GM21576 (cell line): ENCODE measurements at regions not wholly inside any gene's neighbourhood (a gene's known extent, or its start where the extent isn't known, plus 50 kb on each side); places are given as distances from the start of the nearest gene placed in this dataset.
A peak's percentile ranks its signal among the peaks of the same experiment; 100 is the strongest.
"Not testable (repeated sequence)": the region's sequence is repeated elsewhere in the genome, so short reads cannot be mapped to it uniquely, and the experiment has no call there.

Experiments
- ATAC-seq: cut with Tn5 transposase; IDR thresholded peaks from one replicate; pipeline ENCODE4 v1.9.1; 2021; ENCODE audit warnings: mild to moderate bottlenecking, moderate library complexity; ENCODE audit not compliant: unreplicated experiment

- no peak for ATAC-seq
Measured at GRCh38 chr4:108415389-108415788, 205.0 kb upstream of the RPL34 start.

GRCh38 chr4:108411836-108412235, 208.5 kb upstream of the RPL34 start:
- ATAC-seq = no peak

DNA sequence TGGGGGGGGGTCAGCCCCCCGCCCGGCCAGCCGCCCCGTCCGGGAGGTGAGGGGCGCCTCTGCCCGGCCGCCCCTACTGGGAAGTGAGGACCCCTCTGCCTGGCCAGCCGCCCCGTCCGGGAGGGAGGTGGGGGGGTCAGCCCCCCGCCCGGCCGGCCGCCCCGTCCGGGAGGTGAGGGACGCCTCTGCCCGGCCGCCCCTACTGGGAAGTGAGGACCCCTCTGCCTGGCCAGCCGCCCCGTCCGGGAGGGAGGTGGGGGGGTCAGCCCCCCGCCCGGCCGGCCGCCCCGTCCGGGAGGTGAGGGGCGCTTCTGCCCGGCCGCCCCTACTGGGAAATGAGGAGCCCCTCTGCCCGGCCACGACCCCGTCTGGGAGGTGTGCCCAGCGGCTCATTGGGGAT, 210.7 kb upstream of the RPL34 start:
- ATAC-seq = not testable (repeated sequence)

DNA sequence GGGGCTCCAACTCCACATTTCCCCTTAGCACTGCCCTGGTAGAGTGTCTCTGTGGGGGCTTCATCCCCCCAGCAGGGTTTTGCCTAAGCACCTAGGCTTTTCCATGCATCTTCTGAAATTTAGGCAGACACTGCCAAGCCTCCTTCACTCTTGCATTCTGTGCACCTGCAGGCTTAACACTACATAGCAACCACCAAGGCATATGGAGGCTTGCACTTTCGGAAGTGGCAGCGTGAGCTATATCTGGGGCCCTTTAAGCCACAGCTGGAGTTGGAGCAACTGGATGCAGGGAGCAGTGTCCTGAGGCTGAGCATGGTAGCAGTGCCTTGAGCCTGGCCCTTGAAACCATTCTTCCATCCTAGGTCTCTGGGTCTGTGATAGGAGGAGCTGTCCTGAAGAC, 214.8 kb upstream of the RPL34 start:
- no peak for ATAC-seq

GRCh38 chr4:108400309-108400708, 220.1 kb upstream of the RPL34 start:
- no peak for ATAC-seq

- no peak for ATAC-seq
Measured at GRCh38 chr4:108399610-108400265, 220.6 kb upstream of the RPL34 start.

DNA sequence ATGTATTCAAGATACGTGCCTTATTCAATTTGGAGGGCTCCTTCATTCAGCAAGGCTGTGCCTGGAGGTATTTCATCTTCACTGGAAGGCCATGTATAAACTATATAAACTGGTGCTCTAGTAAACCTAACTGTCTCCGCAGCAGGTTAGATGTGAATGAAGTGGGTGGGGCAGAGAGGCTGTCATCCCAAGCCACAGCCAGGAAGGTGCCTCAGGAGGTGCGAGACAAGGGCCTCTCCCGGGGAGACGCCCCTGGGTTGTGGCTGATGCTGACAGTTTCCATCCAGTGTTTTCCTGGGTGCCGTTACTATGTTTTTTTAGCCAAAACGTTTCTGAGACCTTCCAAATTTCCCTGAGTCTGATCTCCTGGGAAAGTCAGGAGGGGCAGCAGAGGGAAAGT, 221.5 kb upstream of the RPL34 start:
- ATAC-seq = no peak

- ATAC-seq = no peak
Measured at GRCh38 chr4:108398316-108398715, 222.1 kb upstream of the RPL34 start.

DNA sequence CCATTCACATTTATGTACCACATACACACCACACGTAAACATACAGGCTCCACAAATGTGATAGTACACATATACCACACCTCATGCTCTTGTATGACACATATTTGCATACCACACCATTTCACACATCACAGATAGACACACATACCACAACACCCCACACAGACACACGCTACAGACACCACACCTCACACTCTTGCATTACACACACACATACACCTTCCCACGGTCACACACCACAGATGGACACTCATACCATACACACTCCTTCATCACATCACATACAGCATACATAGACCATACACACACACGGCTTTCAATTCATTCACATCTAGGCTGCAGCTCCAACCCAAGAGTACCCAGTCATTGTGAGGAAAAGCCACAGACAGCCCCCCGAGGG, 222.5 kb upstream of the RPL34 start:
- no peak for ATAC-seq

DNA sequence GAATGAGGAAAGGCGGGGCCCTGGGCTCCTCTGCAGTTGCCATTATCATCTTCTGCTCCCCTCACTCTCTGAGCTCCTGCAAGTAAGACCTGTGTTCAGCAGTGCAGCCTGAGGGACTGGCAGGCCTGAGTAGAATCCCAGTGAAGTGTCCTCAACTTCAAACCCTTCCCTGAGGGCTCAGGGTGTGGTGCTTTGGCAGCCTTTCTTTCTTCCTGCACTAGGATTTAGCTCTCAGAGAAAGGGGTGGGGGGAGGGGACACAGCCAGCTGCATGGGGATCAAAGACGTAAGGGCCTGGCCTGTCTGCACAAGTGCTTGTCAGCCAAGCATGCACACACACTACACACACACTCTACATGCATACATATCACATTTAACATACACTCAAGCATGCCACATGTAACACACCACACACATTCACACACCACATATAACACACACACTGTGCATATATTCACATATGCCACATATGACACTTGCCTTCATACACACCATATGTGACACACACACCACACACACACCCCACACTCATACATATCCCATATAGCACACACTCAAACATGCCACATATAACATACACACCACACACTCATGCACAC, 223.4 kb upstream of the RPL34 start:
- ATAC-seq = no peak

DNA sequence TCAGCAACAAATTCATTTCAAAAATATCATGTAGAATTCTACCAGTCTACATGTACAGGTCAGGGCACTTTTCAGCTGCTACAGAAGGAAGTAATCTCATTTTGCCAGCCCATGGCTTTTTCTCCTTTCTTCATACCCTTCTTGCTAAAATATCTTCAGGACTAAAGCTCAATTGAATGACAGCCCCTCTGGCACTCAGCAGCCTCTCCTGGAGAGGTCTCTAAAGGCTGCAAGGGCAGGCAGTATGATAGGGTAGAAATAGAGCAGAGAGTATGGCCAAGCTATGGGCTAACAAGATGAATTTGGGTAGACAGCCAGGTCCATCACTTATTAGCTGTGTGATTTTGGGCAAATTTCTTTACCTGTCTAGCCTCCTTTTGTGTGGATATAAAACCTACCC, 224.6 kb upstream of the RPL34 start:
- no peak for ATAC-seq

- ATAC-seq = no peak
Measured at GRCh38 chr4:108393890-108394472, 225.2 kb upstream of the LEF1 start.

GRCh38 chr4:108391701-108392455, 223.1 kb upstream of the LEF1 start:
- no peak for ATAC-seq

GRCh38 chr4:108385076-108385475, 216.3 kb upstream of the LEF1 start:
- no peak for ATAC-seq

DNA sequence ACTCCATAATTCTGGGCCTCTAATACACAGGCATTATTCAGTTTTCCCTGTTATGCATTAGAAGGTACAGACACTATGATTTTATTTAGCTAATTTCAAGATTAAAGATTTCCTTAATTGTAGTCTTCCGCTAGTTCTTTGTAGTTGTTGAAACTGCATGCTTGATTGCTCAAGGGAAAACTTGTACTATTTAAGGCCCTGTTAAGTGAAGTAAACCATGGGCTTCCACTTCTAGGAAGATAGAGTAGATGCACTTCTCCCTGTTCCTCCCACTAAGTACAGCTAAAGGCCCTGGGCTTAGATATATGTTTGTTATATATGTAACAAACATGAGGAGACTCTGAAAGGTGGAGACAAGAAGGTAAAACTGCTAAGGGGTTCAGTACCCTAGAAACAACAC, 215.8 kb upstream of the LEF1 start:
- peak; percentile 58 for ATAC-seq

GRCh38 chr4:108383157-108383556, 214.4 kb upstream of the LEF1 start:
- ATAC-seq = no peak

- no peak for ATAC-seq
Measured at GRCh38 chr4:108382751-108383150, 214.0 kb upstream of the LEF1 start.

- ATAC-seq = no peak
Measured at GRCh38 chr4:108378164-108378563, 209.4 kb upstream of the LEF1 start.

- no peak for ATAC-seq
Measured at GRCh38 chr4:108377021-108377420, 208.3 kb upstream of the LEF1 start.

- ATAC-seq = no peak
Measured at GRCh38 chr4:108375434-108375833, 206.7 kb upstream of the LEF1 start.

GRCh38 chr4:108372681-108373080, 203.9 kb upstream of the LEF1 start:
- ATAC-seq = no peak

GRCh38 chr4:108371282-108371681, 202.6 kb upstream of the LEF1 start:
- ATAC-seq = no peak
